Endodermal cell (in vitro differentiated cells): ENCODE measurements at regions not wholly inside any gene's neighbourhood (a gene's known extent, or its start where the extent isn't known, plus 50 kb on each side); places are given as distances from the start of the nearest gene placed in this dataset.

ENCODE experiments used
- DNase-seq: peaks from one replicate; pipeline ENCODE4 v3.0.0-alpha.2; 2017
- H3K27ac ChIP-seq: 2 replicates; pipeline ENCODE4 v1.5.1; 2013; ENCODE audit warnings: mild to moderate bottlenecking, low read depth, low read length, moderate library complexity
- H3K27me3 ChIP-seq: 2 replicates; pipeline ENCODE4 v1.6.1; 2013; ENCODE audit warnings: mild to moderate bottlenecking, low read length, moderate library complexity; ENCODE audit not compliant: insufficient read depth, control insufficient read depth, poor library complexity, severe bottlenecking
- H3K36me3 ChIP-seq: 2 replicates; pipeline ENCODE4 v1.7.0; 2013; ENCODE audit warnings: mild to moderate bottlenecking, low read length, moderate library complexity; ENCODE audit not compliant: control insufficient read depth, insufficient read depth
- H3K4me1 ChIP-seq: one replicate; pipeline ENCODE4 v1.7.0; 2013; ENCODE audit warnings: low read length; ENCODE audit not compliant: control insufficient read depth, insufficient read depth
- H3K4me3 ChIP-seq: 2 replicates; pipeline ENCODE4 v1.5.1; 2013; ENCODE audit warnings: mild to moderate bottlenecking, low read length, moderate library complexity
- H3K9ac ChIP-seq: 2 replicates; pipeline ENCODE4 v1.6.1; 2013; ENCODE audit warnings: mild to moderate bottlenecking, low read length, moderate library complexity; ENCODE audit not compliant: poor library complexity, severe bottlenecking; ENCODE audit errors: extremely low read depth
- H3K9me3 ChIP-seq: 2 replicates; pipeline ENCODE4 v1.6.1; 2013; ENCODE audit warnings: mild to moderate bottlenecking, low read length, moderate library complexity; ENCODE audit not compliant: control insufficient read depth
- H3K27ac Mint-ChIP-seq: 2 replicates; pipeline ENCODE4 v1.8.0; 2020; ENCODE audit warnings: mixed read lengths
- H3K27me3 Mint-ChIP-seq: 2 replicates; pipeline ENCODE4 v1.8.0; 2021; ENCODE audit warnings: mild to moderate bottlenecking, mixed read lengths; ENCODE audit not compliant: insufficient read depth
- H3K36me3 Mint-ChIP-seq: 2 replicates; pipeline ENCODE4 v1.8.0; 2020; ENCODE audit warnings: low read depth, mixed read lengths
- H3K4me1 Mint-ChIP-seq: 2 replicates; pipeline ENCODE4 v1.8.0; 2020; ENCODE audit warnings: mixed read lengths
- H3K4me3 Mint-ChIP-seq: 2 replicates; pipeline ENCODE4 v1.8.0; 2020; ENCODE audit warnings: mild to moderate bottlenecking, moderate library complexity, mixed read lengths
- H3K9me3 Mint-ChIP-seq: 2 replicates; pipeline ENCODE4 v1.8.0; 2020; ENCODE audit warnings: mild to moderate bottlenecking, mixed read lengths
- CTCF ChIP-seq: fragments of 200-600 bp; sonication (generic); conservative IDR thresholded peaks from 2 replicates; pipeline ENCODE4 v1.5.0; 2021; ENCODE audit warnings: antibody characterized with exemption, mild to moderate bottlenecking
- WGBS, 2 experiments: methylation state at CpG; one replicate each; pipeline versions ENCODE4 v1.1.5 to v1.1.7; 2013; ENCODE audit warnings: missing lambda C conversion rate in 2 of 2, mixed read lengths in 1 of 2; ENCODE audit not compliant: insufficient coverage in 1 of 2, insufficient read length in 1 of 2; 5-methylcytosine and 5-hydroxymethylcytosine counted together

- H3K36me3 ChIP-seq: no peaks in the 10 kb centered on the region
- Mint-ChIP-seq H3K4me1 (peaks cover 3% of the 10 kb centered on the region), H3K9me3 (peaks cover 27% of the 10 kb centered on the region), H3K36me3 (no peaks in the 10 kb centered on the region), H3K4me3 (no peak overlapping the region), H3K27ac (no peak overlapping the region), H3K27me3 (no peaks in the 10 kb centered on the region)
- TF ChIP-seq CTCF: no peak
- H3K27ac ChIP-seq: no peak overlapping the region
- H3K4me3 ChIP-seq: no peak overlapping the region
- H3K27me3 ChIP-seq: no peaks in the 10 kb centered on the region
- WGBS, 2 experiments: 78 to 86% methylated on average over 4 to 5 of the region's 5 CpGs
- no peak for DNase-seq
- H3K9me3 ChIP-seq: peaks cover 16% of the 10 kb centered on the region
- no peaks in the 10 kb centered on the region for H3K4me1 ChIP-seq
- H3K9ac ChIP-seq: no peak overlapping the region
Measured at GRCh38 chr1:170247751-170248521, 102.2 kb downstream of the NTMT2 start.

- WGBS, 2 experiments: 93 to 97% methylated on average over 6 to 26 of the region's 28 CpGs
- Mint-ChIP-seq H3K27ac (no peak overlapping the region), H3K4me3 (no peak overlapping the region), H3K4me1 (no peaks in the 10 kb centered on the region), H3K27me3 (no peaks in the 10 kb centered on the region), H3K9me3 (peaks cover 36% of the 10 kb centered on the region), H3K36me3 (no peaks in the 10 kb centered on the region)
- H3K36me3 ChIP-seq: no peaks in the 10 kb centered on the region
- H3K9me3 ChIP-seq: peaks cover 16% of the 10 kb centered on the region
- no peaks in the 10 kb centered on the region for H3K4me1 ChIP-seq
- H3K27me3 ChIP-seq: no peaks in the 10 kb centered on the region
- no peak for TF ChIP-seq CTCF
- DNase-seq: peak; percentile 56
- H3K4me3 ChIP-seq: no peak overlapping the region
- no peak overlapping the region for H3K27ac ChIP-seq
- H3K9ac ChIP-seq: no peak overlapping the region
Measured at GRCh38 chr1:170250531-170251276, 104.9 kb downstream of the NTMT2 start.

- Mint-ChIP-seq H3K4me3 (no peak overlapping the region), H3K27me3 (peaks cover 6% of the 10 kb centered on the region), H3K27ac (no peak overlapping the region), H3K36me3 (no peaks in the 10 kb centered on the region), H3K9me3 (peaks cover 36% of the 10 kb centered on the region), H3K4me1 (no peaks in the 10 kb centered on the region)
- 85 to 100% methylated on average over 1 to 3 of the region's 3 CpGs for WGBS, 2 experiments
- Histone ChIP-seq H3K36me3 (no peaks in the 10 kb centered on the region), H3K4me1 (no peaks in the 10 kb centered on the region), H3K27ac (no peak overlapping the region), H3K9me3 (peaks cover 16% of the 10 kb centered on the region), H3K9ac (no peak overlapping the region), H3K4me3 (no peak overlapping the region), H3K27me3 (peaks cover 1% of the 10 kb centered on the region)
- no peak for TF ChIP-seq CTCF
- DNase-seq: no peak
Measured at GRCh38 chr1:170252851-170253579, 107.3 kb downstream of the NTMT2 start.
